ENCODE measurements at regions not wholly inside any gene's neighbourhood (a gene's known extent, or its start where the extent isn't known, plus 50 kb on each side); places are given as distances from the start of the nearest gene placed in this dataset.

GRCh38 chr20:52279706-52280105, 88.1 kb upstream of the ZFP64 start:
- TF ChIP-seq, protein P1, sequence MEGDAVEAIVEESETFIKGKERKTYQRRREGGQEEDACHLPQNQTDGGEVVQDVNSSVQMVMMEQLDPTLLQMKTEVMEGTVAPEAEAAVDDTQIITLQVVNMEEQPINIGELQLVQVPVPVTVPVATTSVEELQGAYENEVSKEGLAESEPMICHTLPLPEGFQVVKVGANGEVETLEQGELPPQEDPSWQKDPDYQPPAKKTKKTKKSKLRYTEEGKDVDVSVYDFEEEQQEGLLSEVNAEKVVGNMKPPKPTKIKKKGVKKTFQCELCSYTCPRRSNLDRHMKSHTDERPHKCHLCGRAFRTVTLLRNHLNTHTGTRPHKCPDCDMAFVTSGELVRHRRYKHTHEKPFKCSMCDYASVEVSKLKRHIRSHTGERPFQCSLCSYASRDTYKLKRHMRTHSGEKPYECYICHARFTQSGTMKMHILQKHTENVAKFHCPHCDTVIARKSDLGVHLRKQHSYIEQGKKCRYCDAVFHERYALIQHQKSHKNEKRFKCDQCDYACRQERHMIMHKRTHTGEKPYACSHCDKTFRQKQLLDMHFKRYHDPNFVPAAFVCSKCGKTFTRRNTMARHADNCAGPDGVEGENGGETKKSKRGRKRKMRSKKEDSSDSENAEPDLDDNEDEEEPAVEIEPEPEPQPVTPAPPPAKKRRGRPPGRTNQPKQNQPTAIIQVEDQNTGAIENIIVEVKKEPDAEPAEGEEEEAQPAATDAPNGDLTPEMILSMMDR (IDR thresholded peaks at IDR 0.05) = no peak
- TF ChIP-seq POLR2A (IDR thresholded peaks at IDR 0.05) = no peak
- no peak for TF ChIP-seq POLR2AphosphoS5 (IDR thresholded peaks at IDR 0.05)

Measured in gastroesophageal sphincter (tissue), 3 donors.